ENCODE measurements at regions not wholly inside any gene's neighbourhood (a gene's known extent, or its start where the extent isn't known, plus 50 kb on each side); places are given as distances from the start of the nearest gene placed in this dataset.

DNA sequence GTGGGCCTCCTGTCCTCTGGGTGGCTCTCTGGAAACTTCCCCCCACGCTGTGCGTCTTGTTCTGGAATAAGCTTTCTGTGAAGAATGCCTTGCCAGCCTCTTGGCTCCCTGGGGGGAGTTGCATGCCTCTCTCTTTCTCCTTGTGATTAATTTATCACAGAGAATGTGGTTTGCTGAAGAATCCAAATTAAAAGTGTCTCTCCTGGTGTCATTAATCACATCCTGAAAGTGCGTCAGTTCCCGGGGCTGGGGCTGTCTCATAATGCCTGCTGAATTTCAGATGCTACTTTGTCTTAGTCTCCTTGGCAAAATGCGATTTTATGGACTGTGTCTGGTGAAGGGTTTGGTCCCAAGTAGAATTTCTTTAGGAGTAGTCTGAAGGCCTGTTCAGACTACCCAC lies 787.7 kb upstream of the TMEM132C start:
- no peaks in the 10 kb centered on the region for H3K27me3 ChIP-seq (replicated peaks in 1 of 4; ENCODE audit: control extremely low read depth in 1 of 4, control insufficient read depth in 3 of 4, insufficient read depth in 4 of 4, low read length in 3 of 4)
- H3K4me1 ChIP-seq (ENCODE audit: control insufficient read depth in 2 of 2, insufficient read depth in 2 of 2, low read length in 2 of 2) = no peaks in the 10 kb centered on the region
- 100% methylated on average over 5 of the region's 5 CpGs for WGBS (ENCODE audit: insufficient coverage)
- H3K4me3 ChIP-seq (ENCODE audit: control extremely low read depth in 1 of 5, extremely low read depth in 1 of 5, insufficient read depth in 1 of 5, low read depth in 2 of 5, low read length in 4 of 5) = no peak overlapping the region
- no peak overlapping the region for H3K27ac Mint-ChIP-seq
- no peak overlapping the region for H3K27ac ChIP-seq (ENCODE audit: low read length in 2 of 2)
- DNase-seq = no peak
- no peak for ATAC-seq (ENCODE audit: low read depth)
- TF ChIP-seq, protein P1, sequence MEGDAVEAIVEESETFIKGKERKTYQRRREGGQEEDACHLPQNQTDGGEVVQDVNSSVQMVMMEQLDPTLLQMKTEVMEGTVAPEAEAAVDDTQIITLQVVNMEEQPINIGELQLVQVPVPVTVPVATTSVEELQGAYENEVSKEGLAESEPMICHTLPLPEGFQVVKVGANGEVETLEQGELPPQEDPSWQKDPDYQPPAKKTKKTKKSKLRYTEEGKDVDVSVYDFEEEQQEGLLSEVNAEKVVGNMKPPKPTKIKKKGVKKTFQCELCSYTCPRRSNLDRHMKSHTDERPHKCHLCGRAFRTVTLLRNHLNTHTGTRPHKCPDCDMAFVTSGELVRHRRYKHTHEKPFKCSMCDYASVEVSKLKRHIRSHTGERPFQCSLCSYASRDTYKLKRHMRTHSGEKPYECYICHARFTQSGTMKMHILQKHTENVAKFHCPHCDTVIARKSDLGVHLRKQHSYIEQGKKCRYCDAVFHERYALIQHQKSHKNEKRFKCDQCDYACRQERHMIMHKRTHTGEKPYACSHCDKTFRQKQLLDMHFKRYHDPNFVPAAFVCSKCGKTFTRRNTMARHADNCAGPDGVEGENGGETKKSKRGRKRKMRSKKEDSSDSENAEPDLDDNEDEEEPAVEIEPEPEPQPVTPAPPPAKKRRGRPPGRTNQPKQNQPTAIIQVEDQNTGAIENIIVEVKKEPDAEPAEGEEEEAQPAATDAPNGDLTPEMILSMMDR (IDR thresholded peaks at IDR 0.05) = no peak
- TF ChIP-seq EZH2 (IDR thresholded peaks at IDR 0.05; ENCODE audit: borderline replicate concordance, insufficient read depth, low read depth, low read length, poor library complexity, severe bottlenecking) = no peak
- H3K79me2 ChIP-seq (ENCODE audit: control insufficient read depth, insufficient read depth, low read length) = no peaks in the 10 kb centered on the region
- intact Hi-C loops (cut with micrococcal nuclease) = no loop called here
- ChIA-PET CTCF (no interaction called here), POLR2A (no interaction called here)
- H3K9me3 Mint-ChIP-seq (ENCODE audit: insufficient read depth) = no peaks in the 10 kb centered on the region
- no peaks in the 10 kb centered on the region for H3K4me1 Mint-ChIP-seq
- H3K9ac ChIP-seq (ENCODE audit: low read length) = no peak overlapping the region
- H3K27me3 Mint-ChIP-seq = no peaks in the 10 kb centered on the region
- H3K4me3 Mint-ChIP-seq = no peak overlapping the region
- H3K36me3 ChIP-seq (replicated peaks in 1 of 2; ENCODE audit: control extremely low read depth in 1 of 2, control insufficient read depth in 1 of 2, extremely low read depth in 1 of 2, insufficient read depth in 2 of 2, low read length in 1 of 2) = no peaks in the 10 kb centered on the region
- H2AFZ ChIP-seq (ENCODE audit: insufficient read depth, low read depth, low read length, poor library complexity, severe bottlenecking) = no peak overlapping the region
- H3K9me3 ChIP-seq (ENCODE audit: control extremely low read depth in 1 of 3, control insufficient read depth in 2 of 3, insufficient read depth in 1 of 3, low read length in 2 of 3) = peaks cover 0 to 15% (median 0%) of the 10 kb centered on the region in 3 donors
- H4K20me1 ChIP-seq (ENCODE audit: control insufficient read depth, insufficient read depth, low read length, poor library complexity, severe bottlenecking) = no peaks in the 10 kb centered on the region
- no peak overlapping the region for H3K4me2 ChIP-seq (replicated peaks; ENCODE audit: low read depth, low read length, poor library complexity, severe bottlenecking)

DNA sequence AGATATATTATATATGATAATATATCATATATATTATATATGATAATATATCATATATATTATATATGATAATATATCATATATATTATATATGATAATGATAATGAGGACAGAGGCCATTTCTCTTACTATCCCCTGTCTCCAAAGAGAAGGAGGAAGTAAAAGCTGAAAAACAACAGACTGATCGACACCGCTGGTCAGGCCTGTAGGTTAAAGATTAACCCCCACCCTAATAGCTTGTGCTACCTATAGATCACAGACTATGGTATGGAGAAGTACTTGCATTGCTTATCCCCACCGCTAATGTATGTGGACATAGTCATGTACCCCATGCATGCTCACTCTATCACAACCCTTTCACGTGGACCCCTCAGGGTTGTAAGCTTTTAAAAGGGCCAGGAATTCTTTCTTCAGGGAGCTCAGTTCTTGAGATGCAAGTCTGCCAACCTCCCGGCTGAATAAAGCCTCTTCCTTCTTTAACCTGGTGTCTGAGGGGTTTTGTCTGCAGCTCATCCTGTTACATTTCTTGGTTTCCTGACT lies 786.1 kb upstream of the TMEM132C start:
- H3K27ac Mint-ChIP-seq = no peak overlapping the region
- WGBS (ENCODE audit: insufficient coverage) = 100% methylated on average over 1 of the region's 5 CpGs
- Histone ChIP-seq H3K79me2 (ENCODE audit: control insufficient read depth, insufficient read depth, low read length) (no peaks in the 10 kb centered on the region), H3K9me3 (ENCODE audit: control extremely low read depth in 1 of 3, control insufficient read depth in 2 of 3, insufficient read depth in 1 of 3, low read length in 2 of 3) (peaks cover 0 to 15% (median 0%) of the 10 kb centered on the region in 3 donors), H2AFZ (ENCODE audit: insufficient read depth, low read depth, low read length, poor library complexity, severe bottlenecking) (no peak overlapping the region), H3K4me2 (replicated peaks; ENCODE audit: low read depth, low read length, poor library complexity, severe bottlenecking) (no peak overlapping the region), H3K27ac (ENCODE audit: low read length in 2 of 2) (no peak overlapping the region), H3K36me3 (replicated peaks in 1 of 2; ENCODE audit: control extremely low read depth in 1 of 2, control insufficient read depth in 1 of 2, extremely low read depth in 1 of 2, insufficient read depth in 2 of 2, low read length in 1 of 2) (no peaks in the 10 kb centered on the region), H3K4me3 (ENCODE audit: control extremely low read depth in 1 of 5, extremely low read depth in 1 of 5, insufficient read depth in 1 of 5, low read depth in 2 of 5, low read length in 4 of 5) (no peak overlapping the region), H4K20me1 (ENCODE audit: control insufficient read depth, insufficient read depth, low read length, poor library complexity, severe bottlenecking) (no peaks in the 10 kb centered on the region), H3K4me1 (ENCODE audit: control insufficient read depth in 2 of 2, insufficient read depth in 2 of 2, low read length in 2 of 2) (no peaks in the 10 kb centered on the region), H3K27me3 (replicated peaks in 1 of 4; ENCODE audit: control extremely low read depth in 1 of 4, control insufficient read depth in 3 of 4, insufficient read depth in 4 of 4, low read length in 3 of 4) (no peaks in the 10 kb centered on the region), H3K9ac (ENCODE audit: low read length) (no peak overlapping the region)
- ATAC-seq (ENCODE audit: low read depth) (no peak), DNase-seq (no peak)
- H3K4me3 Mint-ChIP-seq = no peak overlapping the region
- no peaks in the 10 kb centered on the region for H3K9me3 Mint-ChIP-seq (ENCODE audit: insufficient read depth)
- ChIA-PET POLR2A (no interaction called here), CTCF (interaction anchor here (1.0 kb wide), 1 partner anchor 11 kb away, joined by 3 read pairs; no protein-coding TSS in a partner anchor)
- intact Hi-C loops (cut with micrococcal nuclease) = no loop called here
- TF ChIP-seq EZH2 (IDR thresholded peaks at IDR 0.05; ENCODE audit: borderline replicate concordance, insufficient read depth, low read depth, low read length, poor library complexity, severe bottlenecking) = no peak
- TF ChIP-seq, protein P1 (IDR thresholded peaks at IDR 0.05) = no peak
- H3K27me3 Mint-ChIP-seq = no peaks in the 10 kb centered on the region
- H3K4me1 Mint-ChIP-seq = no peaks in the 10 kb centered on the region

All from B cell (primary cell).